Smooth muscle cell (in vitro differentiated cells): ENCODE measurements at regions not wholly inside any gene's neighbourhood (a gene's known extent, or its start where the extent isn't known, plus 50 kb on each side); places are given as distances from the start of the nearest gene placed in this dataset.

ENCODE experiments used
- DNase-seq: peaks from one replicate; lab custom pipeline; 2025; ENCODE audit not compliant: unreplicated experiment; lab: John Stamatoyannopoulos, UW
- H2AFZ ChIP-seq: fragments of 200-600 bp; sonication (generic); 2 replicates; pipeline ENCODE4 v1.6.0; 2016; ENCODE audit warnings: antibody characterized with exemption, low read depth, mild to moderate bottlenecking
- H3F3A ChIP-seq: fragments of 200-600 bp; sonication (generic); 2 replicates; pipeline ENCODE4 v1.6.0; 2017; ENCODE audit warnings: antibody characterized with exemption, low read depth
- H3K27ac ChIP-seq: fragments of 200-600 bp; sonication (generic); 2 replicates; pipeline ENCODE4 v1.5.1; 2016; ENCODE audit warnings: low read depth, mild to moderate bottlenecking
- H3K27me3 ChIP-seq: fragments of 200-600 bp; sonication (generic); 2 replicates; pipeline ENCODE4 v1.6.1; 2016; ENCODE audit warnings: low read depth, mild to moderate bottlenecking
- H3K36me3 ChIP-seq: fragments of 200-600 bp; sonication (generic); 2 replicates; pipeline ENCODE4 v1.5.1; 2016; ENCODE audit warnings: low read depth
- H3K4me1 ChIP-seq: fragments of 200-600 bp; sonication (generic); 2 replicates; pipeline ENCODE4 v1.5.1; 2016; ENCODE audit warnings: low read depth
- H3K4me2 ChIP-seq: fragments of 200-600 bp; sonication (generic); 2 replicates; pipeline ENCODE4 v1.6.0; 2016; ENCODE audit warnings: mild to moderate bottlenecking
- H3K4me3 ChIP-seq: fragments of 200-600 bp; sonication (generic); 2 replicates; pipeline ENCODE4 v1.5.1; 2016; ENCODE audit warnings: mild to moderate bottlenecking
- H3K79me2 ChIP-seq: fragments of 200-600 bp; sonication (generic); 2 replicates; pipeline ENCODE4 v1.6.0; 2016; ENCODE audit warnings: low read depth, mild to moderate bottlenecking
- H3K9ac ChIP-seq: fragments of 200-600 bp; sonication (generic); 2 replicates; pipeline ENCODE4 v1.6.0; 2016; ENCODE audit warnings: low read depth
- H3K9me3 ChIP-seq: fragments of 200-600 bp; sonication (generic); replicated peaks from 2 replicates; pipeline ENCODE4 v1.5.1; 2016; ENCODE audit warnings: low read depth
- H4K20me1 ChIP-seq: fragments of 200-600 bp; sonication (generic); 2 replicates; pipeline ENCODE4 v1.6.0; 2016; ENCODE audit warnings: low read depth
- CTCF ChIP-seq: fragments of 200-600 bp; sonication (generic); IDR thresholded peaks from 2 replicates; pipeline ENCODE4 v1.5.1; 2017; ENCODE audit warnings: borderline replicate concordance, mild to moderate bottlenecking, antibody characterized with exemption; ENCODE audit not compliant: insufficient read depth, poor library complexity, severe bottlenecking
- WGBS: methylation state at CpG from one replicate; pipeline ENCODE4 v1.1.7; 2016; ENCODE audit warnings: low lambda C conversion rate; 5-methylcytosine and 5-hydroxymethylcytosine counted together

- Histone ChIP-seq H3K27ac (no peak overlapping the region), H3K4me2 (no peak overlapping the region), H2AFZ (no peak overlapping the region)
These were observed 343.4 kb downstream of the HHIPL2 start for GRCh38 chr1:222204475-222204874.

DNA sequence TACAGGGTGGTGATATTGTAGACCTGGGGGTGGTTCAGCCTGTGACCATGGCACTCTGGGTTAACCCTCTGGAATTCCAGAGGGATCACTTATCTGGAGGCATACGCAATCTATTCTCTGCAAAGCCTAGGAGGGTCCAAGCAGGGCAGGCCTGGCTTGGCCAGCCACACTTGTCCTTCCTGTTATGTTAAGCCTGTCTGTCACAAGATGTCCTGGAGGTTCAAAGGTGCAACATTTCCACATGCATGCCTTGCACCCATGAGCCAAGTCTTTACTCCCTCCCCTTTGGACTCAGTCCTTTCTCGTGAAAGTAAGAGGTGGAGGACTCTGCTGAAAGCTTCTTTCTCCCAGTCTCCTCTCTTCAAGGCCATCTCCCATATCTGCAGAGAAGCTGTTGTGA is 345.1 kb downstream of the HHIPL2 start:
- no peak for TF ChIP-seq CTCF
- DNase-seq = no peak
- Histone ChIP-seq H3K4me3 (no peak overlapping the region), H3K4me1 (no peaks in the 10 kb centered on the region), H3K27ac (no peak overlapping the region), H3K79me2 (no peaks in the 10 kb centered on the region), H3K4me2 (no peak overlapping the region), H3K36me3 (no peaks in the 10 kb centered on the region), H3K27me3 (no peaks in the 10 kb centered on the region), H3F3A (no peaks in the 10 kb centered on the region), H3K9ac (no peak overlapping the region), H4K20me1 (no peaks in the 10 kb centered on the region), H3K9me3 (no peaks in the 10 kb centered on the region), H2AFZ (no peak overlapping the region)
- 40% methylated on average over 1 of the region's 2 CpGs for WGBS

More at GRCh38 chr1:222204475-222204874, 343.4 kb downstream of the HHIPL2 start:
- Histone ChIP-seq H3K9ac (no peak overlapping the region), H3K4me3 (no peak overlapping the region), H3K79me2 (no peaks in the 10 kb centered on the region), H3F3A (no peaks in the 10 kb centered on the region), H3K4me1 (no peaks in the 10 kb centered on the region), H4K20me1 (no peaks in the 10 kb centered on the region), H3K36me3 (no peaks in the 10 kb centered on the region), H3K9me3 (no peaks in the 10 kb centered on the region), H3K27me3 (no peaks in the 10 kb centered on the region)
- 87% methylated on average over 3 of the region's 3 CpGs for WGBS
- TF ChIP-seq CTCF = no peak
- DNase-seq = no peak

- Histone ChIP-seq H3K4me1 (no peaks in the 10 kb centered on the region), H3K79me2 (no peaks in the 10 kb centered on the region), H4K20me1 (no peaks in the 10 kb centered on the region), H3F3A (no peaks in the 10 kb centered on the region), H3K9ac (no peak overlapping the region), H3K36me3 (no peaks in the 10 kb centered on the region), H3K9me3 (no peaks in the 10 kb centered on the region), H3K27ac (no peak overlapping the region), H3K27me3 (no peaks in the 10 kb centered on the region), H3K4me3 (no peak overlapping the region), H3K4me2 (no peak overlapping the region), H2AFZ (no peak overlapping the region)
- no peak for DNase-seq
- no peak for TF ChIP-seq CTCF
- 91% methylated on average over 4 of the region's 4 CpGs for WGBS
These were observed 351.2 kb downstream of the HHIPL2 start for GRCh38 chr1:222196736-222197135.

DNA sequence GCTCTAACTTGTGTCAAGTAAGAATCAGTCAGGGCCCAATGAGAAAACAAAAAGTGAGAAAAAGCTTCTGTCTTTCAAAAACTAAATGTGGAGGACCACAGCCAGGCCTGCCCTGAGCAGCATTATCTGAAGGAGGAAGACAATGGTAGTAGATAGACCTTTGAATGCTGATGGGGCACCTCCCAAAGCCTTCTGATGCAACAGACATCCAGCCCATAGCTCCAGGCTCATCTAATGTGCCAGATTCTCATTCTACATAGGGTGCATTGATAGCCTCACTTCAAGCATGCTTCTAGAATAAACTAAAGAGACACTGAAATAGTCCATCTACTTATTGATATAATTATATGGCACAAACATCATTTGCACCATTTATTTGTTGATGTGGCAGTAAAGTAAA is 351.6 kb downstream of the HHIPL2 start:
- H3K9ac ChIP-seq = no peak overlapping the region
- no peak overlapping the region for H3K4me3 ChIP-seq
- no peak for TF ChIP-seq CTCF
- H2AFZ ChIP-seq = no peak overlapping the region
- no peaks in the 10 kb centered on the region for H4K20me1 ChIP-seq
- no peak overlapping the region for H3K27ac ChIP-seq
- no peaks in the 10 kb centered on the region for H3F3A ChIP-seq
- no peaks in the 10 kb centered on the region for H3K4me1 ChIP-seq
- no peak for DNase-seq
- no peaks in the 10 kb centered on the region for H3K79me2 ChIP-seq
- H3K4me2 ChIP-seq = no peak overlapping the region
- H3K36me3 ChIP-seq = no peaks in the 10 kb centered on the region
- H3K27me3 ChIP-seq = no peaks in the 10 kb centered on the region
- H3K9me3 ChIP-seq = no peaks in the 10 kb centered on the region
